HCT116 (cell line): ENCODE measurements at regions not wholly inside any gene's neighbourhood (a gene's known extent, or its start where the extent isn't known, plus 50 kb on each side); places are given as distances from the start of the nearest gene placed in this dataset.

Source experiments
- ATAC-seq: fragments of 200-7000 bp; cut with Tn5 transposase; 2 replicates; pipeline ENCODE4 v1.9.1; 2020; ENCODE audit warnings: mild to moderate bottlenecking, moderate library complexity
- BruUV-seq: library from RNA; stranded (reverse); fragments of 400-500 nt; replicated peaks from 2 replicates; lab custom pipeline; 2021; lab: Mats Ljungman, UMichigan
- CTCF ChIA-PET: fragments of 300-600 bp; sonication (Branson Sonifier 250); formaldehyde crosslinking; loops from one replicate; lab custom pipeline; 2021; ENCODE audit warnings: antibody characterized with exemption; lab: Charles Lee
- POLR2A ChIA-PET: fragments of 300-600, 350-600 bp; sonication (Branson Sonifier 250); formaldehyde crosslinking; loops from one replicate; lab custom pipeline; 2021; ENCODE audit warnings: antibody characterized with exemption; lab: Charles Lee
- RAD21 ChIA-PET, 2 experiments: fragments of 300-600 bp; sonication (Branson Sonifier 250); formaldehyde crosslinking; loops; one replicate each; lab custom pipeline; 2023; ENCODE audit warnings: low total read pairs in 2 of 2; ENCODE audit not compliant: uncharacterized antibody in 2 of 2, unreplicated experiment in 2 of 2, low non-redundant PET in 1 of 2; lab: Charles Lee
- DNase-seq: peaks from one replicate; pipeline ENCODE4 v3.0.0-alpha.2; 2010; ENCODE audit warnings: low read depth, low spot score
- H2AFZ ChIP-seq: fragments of 200-600 bp; shearing (Covaris generic), sonication (generic); 2 replicates; pipeline ENCODE4 v1.6.1; 2017; ENCODE audit warnings: low read depth, mixed run types, mixed read lengths, antibody characterized with exemption, low read length; ENCODE audit not compliant: poor library complexity, severe bottlenecking
- H3K27ac ChIP-seq: 2 replicates; pipeline ENCODE4 v1.5.1; 2012; ENCODE audit warnings: low read depth, low read length
- H3K27me3 ChIP-seq: fragments of 200-600 bp; sonication (generic); 2 replicates; pipeline ENCODE4 v1.6.1; 2016; ENCODE audit warnings: mixed run types, low read length, mixed read lengths; ENCODE audit not compliant: insufficient read depth
- H3K36me3 ChIP-seq, 2 experiments: fragments of 200-500 bp in 1 of 2; fragments of 200-600 bp in 1 of 2; sonication (Bioruptor generic) in 1 of 2; sonication (generic) in 1 of 2; 2 replicates each; pipeline versions ENCODE4 v1.5.1 to v1.6.1; 2014 to 2016; ENCODE audit warnings: low read length in 2 of 2, inconsistent platforms in 1 of 2, mixed read lengths in 1 of 2, mixed run types in 1 of 2; ENCODE audit not compliant: insufficient read depth in 2 of 2, control insufficient read depth in 1 of 2
- H3K4me1 ChIP-seq, 2 experiments: fragments of 200-600 bp in 1 of 2; sonication (generic) in 1 of 2; 2 replicates each; pipeline versions ENCODE4 v1.5.1 to v1.6.1; 2012 to 2017; ENCODE audit warnings: low read length in 2 of 2, inconsistent platforms in 1 of 2, mild to moderate bottlenecking in 1 of 2, mixed read lengths in 1 of 2, mixed run types in 1 of 2, moderate library complexity in 1 of 2; ENCODE audit not compliant: insufficient read depth in 2 of 2, control insufficient read depth in 1 of 2
- H3K4me2 ChIP-seq: fragments of 200-600 bp; sonication (generic); 2 replicates; pipeline ENCODE4 v1.6.1; 2017; ENCODE audit warnings: mixed run types, low read length, mixed read lengths
- H3K4me3 ChIP-seq, 2 experiments: fragments of 200-600 bp in 1 of 2; sonication (generic) in 1 of 2; replicated peaks in 1 of 2; 2 replicates each; pipeline ENCODE4 v1.5.1; 2011 to 2016; ENCODE audit warnings: low read length in 2 of 2, control low read depth in 1 of 2, low read depth in 1 of 2, mild to moderate bottlenecking in 1 of 2, mixed read lengths in 1 of 2, mixed run types in 1 of 2
- H3K79me2 ChIP-seq: fragments of 200-600 bp; sonication (generic); 2 replicates; pipeline ENCODE4 v1.6.1; 2017; ENCODE audit warnings: mild to moderate bottlenecking, mixed run types, low read length, moderate library complexity, mixed read lengths; ENCODE audit not compliant: insufficient read depth
- H3K9ac ChIP-seq: fragments of 200-600 bp; sonication (generic); 2 replicates; pipeline ENCODE4 v1.6.1; 2016; ENCODE audit warnings: low read length, mixed read lengths
- H3K9me2 ChIP-seq: fragments of 200-600 bp; sonication (generic), shearing (Covaris generic); 2 replicates; pipeline ENCODE4 v1.6.1; 2017; ENCODE audit warnings: mixed run types, mild to moderate bottlenecking, moderate library complexity; ENCODE audit not compliant: insufficient read depth
- H3K9me3 ChIP-seq, 2 experiments: fragments of 200-500 bp in 1 of 2; fragments of 200-600 bp in 1 of 2; sonication (Bioruptor generic) in 1 of 2; sonication (generic) in 1 of 2; 2 replicates each; pipeline ENCODE4 v1.6.1; 2014 to 2017; ENCODE audit warnings: low read length in 2 of 2, mixed read lengths in 2 of 2, inconsistent platforms in 1 of 2, low read depth in 1 of 2, mild to moderate bottlenecking in 1 of 2, mixed run types in 1 of 2, moderate library complexity in 1 of 2; ENCODE audit not compliant: control insufficient read depth in 1 of 2, insufficient read depth in 1 of 2
- H4K20me1 ChIP-seq: fragments of 200-600 bp; sonication (generic), shearing (Covaris generic); 2 replicates; pipeline ENCODE4 v1.6.1; 2017; ENCODE audit warnings: mixed run types, mild to moderate bottlenecking, moderate library complexity; ENCODE audit not compliant: insufficient read depth
- EGR1 ChIP-seq: IDR thresholded peaks from 2 replicates; pipeline ENCODE4 v1.6.1; 2012; ENCODE audit warnings: low read depth
- ELF1 ChIP-seq: IDR thresholded peaks from 2 replicates; pipeline ENCODE4 v1.6.1; 2012; ENCODE audit warnings: low read depth, borderline replicate concordance
- EZH2 ChIP-seq: fragments of 200-600 bp; sonication (generic); IDR thresholded peaks from 2 replicates; pipeline ENCODE4 v1.6.1; 2017; ENCODE audit warnings: antibody characterized with exemption, mixed run types
- FOSL1 ChIP-seq: IDR thresholded peaks from 2 replicates; pipeline ENCODE4 v1.6.1; 2012; ENCODE audit warnings: low read depth
- RAD21 ChIP-seq: IDR thresholded peaks from 2 replicates; pipeline ENCODE4 v1.6.1; 2012; ENCODE audit warnings: low read depth, mild to moderate bottlenecking
- SP1 ChIP-seq: IDR thresholded peaks from 2 replicates; pipeline ENCODE4 v1.6.1; 2012; ENCODE audit warnings: low read depth
- SRF ChIP-seq: IDR thresholded peaks from 2 replicates; pipeline ENCODE4 v1.6.1; 2012; ENCODE audit warnings: low read depth
- TCF7L2 ChIP-seq: IDR thresholded peaks from 2 replicates; pipeline ENCODE4 v1.7.0; 2011; ENCODE audit warnings: borderline replicate concordance, inconsistent platforms; ENCODE audit not compliant: insufficient read depth, insufficient read length; ENCODE audit errors: extremely low read depth
- YY1 ChIP-seq: IDR thresholded peaks from 2 replicates; pipeline ENCODE4 v1.6.1; 2011; ENCODE audit warnings: low read length, low read depth, moderate library complexity, mild to moderate bottlenecking; ENCODE audit not compliant: insufficient replicate concordance; ENCODE audit errors: extremely low read depth
- ZFX ChIP-seq: fragments of 450-650 bp; IDR thresholded peaks from 2 replicates; pipeline ENCODE4 v1.6.1; 2017
- intact Hi-C: fragments of 100-400 bp; cut with micrococcal nuclease; formaldehyde crosslinking; loops from 2 replicates; pipeline ENCODE4 v1.10.0; 2022
- TF ChIP-seq, protein P1 (sequence below): IDR thresholded peaks from 2 replicates; pipeline ENCODE4 v1.6.1; 2012
- TF ChIP-seq, protein P2 (sequence below), 3 experiments: fragments of 200-600 bp in 1 of 3; sonication (generic) in 1 of 3; IDR thresholded peaks in 2 of 3; conservative IDR thresholded peaks in 1 of 3; 2 replicates each; pipeline ENCODE4 v1.5.1; 2012 to 2017; ENCODE audit warnings: low read depth in 2 of 3, low read length in 2 of 3, antibody characterized with exemption in 1 of 3, borderline replicate concordance in 1 of 3, control low read depth in 1 of 3, mild to moderate bottlenecking in 1 of 3, mixed read lengths in 1 of 3, mixed run types in 1 of 3, moderate library complexity in 1 of 3; ENCODE audit not compliant: insufficient read depth in 1 of 3

DNA sequence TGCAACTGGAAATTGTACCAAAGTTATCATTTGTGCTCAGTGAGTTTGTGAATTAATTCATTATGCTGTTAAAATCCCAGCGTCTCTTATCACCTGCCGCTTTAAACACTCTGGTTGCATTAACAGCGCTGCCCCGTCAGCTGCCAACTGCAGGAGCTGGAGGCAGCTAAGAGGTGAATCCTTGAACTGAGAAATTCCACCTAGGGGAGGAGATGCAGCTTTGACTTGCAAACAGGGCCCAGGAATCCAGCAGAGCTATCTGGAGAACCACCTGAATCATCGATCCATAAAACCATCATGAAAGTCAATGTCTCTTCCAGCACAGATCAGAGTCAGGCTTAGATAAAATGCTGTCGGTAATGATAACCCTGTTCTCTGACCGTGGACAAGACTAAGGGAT, 140.7 kb upstream of the PTBP2 start:
- no peaks in the 10 kb centered on the region for H3K9me3 ChIP-seq
- H3K4me3 ChIP-seq: no peak overlapping the region
- ChIA-PET POLR2A (no interaction called here), RAD21 (no interaction called here), CTCF (no interaction called here)
- DNase-seq (no peak), ATAC-seq (no peak)
- no peak overlapping the region for H2AFZ ChIP-seq
- no peaks in the 10 kb centered on the region for H3K4me1 ChIP-seq
- no peak overlapping the region for H3K4me2 ChIP-seq
- TF ChIP-seq, protein P1, sequence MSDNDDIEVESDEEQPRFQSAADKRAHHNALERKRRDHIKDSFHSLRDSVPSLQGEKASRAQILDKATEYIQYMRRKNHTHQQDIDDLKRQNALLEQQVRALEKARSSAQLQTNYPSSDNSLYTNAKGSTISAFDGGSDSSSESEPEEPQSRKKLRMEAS: no peak
- TF ChIP-seq SRF (no peak), YY1 (no peak), SP1 (no peak), RAD21 (no peak), ELF1 (no peak), EGR1 (no peak), FOSL1 (no peak), ZFX (no peak), TCF7L2 (no peak), EZH2 (no peak)
- TF ChIP-seq, protein P2, sequence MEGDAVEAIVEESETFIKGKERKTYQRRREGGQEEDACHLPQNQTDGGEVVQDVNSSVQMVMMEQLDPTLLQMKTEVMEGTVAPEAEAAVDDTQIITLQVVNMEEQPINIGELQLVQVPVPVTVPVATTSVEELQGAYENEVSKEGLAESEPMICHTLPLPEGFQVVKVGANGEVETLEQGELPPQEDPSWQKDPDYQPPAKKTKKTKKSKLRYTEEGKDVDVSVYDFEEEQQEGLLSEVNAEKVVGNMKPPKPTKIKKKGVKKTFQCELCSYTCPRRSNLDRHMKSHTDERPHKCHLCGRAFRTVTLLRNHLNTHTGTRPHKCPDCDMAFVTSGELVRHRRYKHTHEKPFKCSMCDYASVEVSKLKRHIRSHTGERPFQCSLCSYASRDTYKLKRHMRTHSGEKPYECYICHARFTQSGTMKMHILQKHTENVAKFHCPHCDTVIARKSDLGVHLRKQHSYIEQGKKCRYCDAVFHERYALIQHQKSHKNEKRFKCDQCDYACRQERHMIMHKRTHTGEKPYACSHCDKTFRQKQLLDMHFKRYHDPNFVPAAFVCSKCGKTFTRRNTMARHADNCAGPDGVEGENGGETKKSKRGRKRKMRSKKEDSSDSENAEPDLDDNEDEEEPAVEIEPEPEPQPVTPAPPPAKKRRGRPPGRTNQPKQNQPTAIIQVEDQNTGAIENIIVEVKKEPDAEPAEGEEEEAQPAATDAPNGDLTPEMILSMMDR (IDR thresholded peaks at IDR 0.05 in 2 of 3, conservative IDR thresholded peaks at IDR 0.05 in 1 of 3; ENCODE audit: borderline replicate concordance in 1 of 3, insufficient read depth in 1 of 3, low read depth in 2 of 3, low read length in 2 of 3): no peak
- no peak overlapping the region for H3K27ac ChIP-seq
- H3K27me3 ChIP-seq: no peaks in the 10 kb centered on the region
- H4K20me1 ChIP-seq: no peaks in the 10 kb centered on the region
- no peak overlapping the region for H3K9ac ChIP-seq
- no peaks in the 10 kb centered on the region for H3K79me2 ChIP-seq
- H3K36me3 ChIP-seq: no peaks in the 10 kb centered on the region
- no peaks in the 10 kb centered on the region for H3K9me2 ChIP-seq
- intact Hi-C loops: no loop called here
- BruUV-seq: no TSS peak
